Left lung (tissue), 4 donors: ENCODE measurements at regions not wholly inside any gene's neighbourhood (a gene's known extent, or its start where the extent isn't known, plus 50 kb on each side); places are given as distances from the start of the nearest gene placed in this dataset.
A peak's percentile ranks its signal among the peaks of the same experiment; 100 is the strongest.
"Not testable (repeated sequence)": the region's sequence is repeated elsewhere in the genome, so short reads cannot be mapped to it uniquely, and the experiment has no call there.

ENCODE experiments used
- ATAC-seq: fragments of 200-7000 bp; cut with Tn5 transposase; one replicate; pipeline ENCODE4 v1.9.1; 2020; ENCODE audit warnings: moderate library complexity
- DNase-seq, 4 donors: peaks; one replicate each; pipeline ENCODE4 v3.0.0-alpha.2; 2013 to 2020
- H3K27ac ChIP-seq, 2 donors: fragments of 200-600 bp; sonication (generic) in 1 of 2; one replicate each; pipeline versions ENCODE4 v1.5.0 to v1.8.0; 2020 to 2021
- H3K27me3 ChIP-seq, 2 donors: fragments of 200-600 bp; sonication (generic) in 1 of 2; one replicate each; pipeline versions ENCODE4 v1.5.0 to v1.8.0; 2020 to 2021
- H3K36me3 ChIP-seq, 2 donors: fragments of 200-600 bp; sonication (generic) in 1 of 2; one replicate each; pipeline versions ENCODE4 v1.5.0 to v1.8.0; 2020 to 2021
- H3K4me1 ChIP-seq, 2 donors: fragments of 200-600 bp; one replicate each; pipeline ENCODE4 v1.8.0; 2021
- H3K4me3 ChIP-seq, 2 donors: fragments of 200-600 bp; sonication (generic) in 1 of 2; one replicate each; pipeline versions ENCODE4 v1.5.0 to v1.8.0; 2020 to 2021; ENCODE audit warnings: mild to moderate bottlenecking in 1 of 2
- H3K9me3 ChIP-seq, 2 donors: fragments of 200-600 bp; sonication (generic) in 1 of 2; one replicate each; pipeline versions ENCODE4 v1.5.0 to v1.8.0; 2020 to 2021
- CTCF ChIP-seq, 2 donors: fragments of 200-600 bp; sonication (generic) in 1 of 2; IDR thresholded peaks; one replicate each; pipeline versions ENCODE4 v1.5.0 to v1.8.0; 2021; ENCODE audit warnings: antibody characterized with exemption in 2 of 2
- intact Hi-C, 2 donors: fragments of 100-400 bp; cut with DNase I; formaldehyde crosslinking; loops; one replicate each; pipeline versions ENCODE4 v1.11.2 to v1.14.2; 2022
- donor health status: DM: no; HTN: yes; CAD: no.
- donor health status: DM: no; HTN: no; CAD: no.

- Histone ChIP-seq H3K4me1 (peaks cover 0 to 4% of the 10 kb centered on the region in 2 donors), H3K36me3 (no peaks in the 10 kb centered on the region), H3K27ac (no peak overlapping the region), H3K9me3 (no peaks in the 10 kb centered on the region), H3K27me3 (no peaks in the 10 kb centered on the region), H3K4me3 (no peak overlapping the region)
- intact Hi-C loops = no loop called here
- DNase-seq (peak in 1 of 4 donors; percentile 35), ATAC-seq (peak; percentile 47)
- peak; percentile 48 to 65 for TF ChIP-seq CTCF (IDR thresholded peaks at IDR 0.05)
These were observed 254.0 kb upstream of the USP15 start for GRCh38 chr12:62006076-62006732.

GRCh38 chr12:62008703-62009102 is 251.5 kb upstream of the USP15 start:
- no peak for DNase-seq
- Histone ChIP-seq H3K9me3 (no peaks in the 10 kb centered on the region), H3K27me3 (no peaks in the 10 kb centered on the region), H3K4me1 (peaks cover 0 to 4% of the 10 kb centered on the region in 2 donors), H3K36me3 (no peaks in the 10 kb centered on the region), H3K4me3 (no peak overlapping the region), H3K27ac (no peak overlapping the region)
- ATAC-seq = no peak
- intact Hi-C loops = no loop called here
- no peak for TF ChIP-seq CTCF (IDR thresholded peaks at IDR 0.05)

GRCh38 chr12:62009445-62009844 is 250.8 kb upstream of the USP15 start:
- no peak overlapping the region for H3K27ac ChIP-seq
- H3K27me3 ChIP-seq = no peaks in the 10 kb centered on the region
- no peak for TF ChIP-seq CTCF (IDR thresholded peaks at IDR 0.05)
- no peak for ATAC-seq
- H3K4me1 ChIP-seq = no peaks in the 10 kb centered on the region
- intact Hi-C loops = no loop called here
- no peaks in the 10 kb centered on the region for H3K36me3 ChIP-seq
- no peak overlapping the region for H3K4me3 ChIP-seq
- no peaks in the 10 kb centered on the region for H3K9me3 ChIP-seq
- DNase-seq = no peak

- H3K4me1 ChIP-seq, H3K4me3 ChIP-seq, H3K36me3 ChIP-seq, H3K9me3 ChIP-seq, H3K27me3 ChIP-seq, H3K27ac ChIP-seq, ATAC-seq, intact Hi-C loops: not testable (repeated sequence)
- DNase-seq = peak in 1 of 4 donors; percentile 49
These were observed 249.8 kb upstream of the USP15 start for GRCh38 chr12:62010331-62010906.

GRCh38 chr12:62010973-62011372 is 249.2 kb upstream of the USP15 start:
- H3K9me3 ChIP-seq, intact Hi-C loops, H3K4me3 ChIP-seq, ATAC-seq, H3K27ac ChIP-seq, H3K36me3 ChIP-seq, H3K27me3 ChIP-seq, H3K4me1 ChIP-seq: not testable (repeated sequence)
- peak in 1 of 4 donors; percentile 70 for DNase-seq

- Histone ChIP-seq H3K36me3 (no peaks in the 10 kb centered on the region), H3K4me1 (no peaks in the 10 kb centered on the region), H3K4me3 (no peak overlapping the region), H3K27me3 (no peaks in the 10 kb centered on the region), H3K27ac (no peak overlapping the region), H3K9me3 (no peaks in the 10 kb centered on the region)
- no peak for ATAC-seq
- TF ChIP-seq CTCF (IDR thresholded peaks at IDR 0.05) = no peak
- intact Hi-C loops = no loop called here
- DNase-seq = no peak
These were observed 245.9 kb upstream of the USP15 start for GRCh38 chr12:62014330-62014729.
